Stimulated activated CD8-positive, alpha-beta memory T cell treated with anti-CD3 and anti-CD28 coated beads, Interleukin-7, amount 100 ng/mL, for 1 hour (primary cell): ENCODE measurements at regions not wholly inside any gene's neighbourhood (a gene's known extent, or its start where the extent isn't known, plus 50 kb on each side); places are given as distances from the start of the nearest gene placed in this dataset.
"Not testable (repeated sequence)": the region's sequence is repeated elsewhere in the genome, so short reads cannot be mapped to it uniquely, and the experiment has no call there.

ENCODE experiments used
- DNase-seq, 2 donors: peaks; one replicate each; pipeline ENCODE4 v3.0.0-alpha.2; 2020; ENCODE audit warnings: low read depth in 2 of 2

DNA sequence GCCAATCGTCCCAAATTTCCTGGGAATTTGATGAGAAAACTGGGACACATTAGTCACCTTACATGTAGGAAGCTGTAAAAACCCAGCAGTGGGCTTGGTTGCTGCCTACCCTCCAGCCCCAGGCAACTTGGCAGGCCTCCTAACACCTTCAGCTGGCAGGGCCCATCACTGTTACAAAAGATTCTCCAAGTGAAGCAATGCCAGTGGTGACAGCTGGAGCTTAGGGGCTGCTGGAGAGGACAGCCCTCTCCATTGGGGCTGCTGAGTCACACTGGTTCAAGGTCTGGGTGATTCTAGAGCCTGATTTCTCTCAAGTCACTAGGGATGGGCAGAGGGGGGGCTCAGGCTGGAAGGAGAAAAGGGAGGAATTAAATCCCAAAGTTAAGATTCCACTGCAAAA lies 180.6 kb downstream of the COPRS start:
- DNase-seq = no peak

DNA sequence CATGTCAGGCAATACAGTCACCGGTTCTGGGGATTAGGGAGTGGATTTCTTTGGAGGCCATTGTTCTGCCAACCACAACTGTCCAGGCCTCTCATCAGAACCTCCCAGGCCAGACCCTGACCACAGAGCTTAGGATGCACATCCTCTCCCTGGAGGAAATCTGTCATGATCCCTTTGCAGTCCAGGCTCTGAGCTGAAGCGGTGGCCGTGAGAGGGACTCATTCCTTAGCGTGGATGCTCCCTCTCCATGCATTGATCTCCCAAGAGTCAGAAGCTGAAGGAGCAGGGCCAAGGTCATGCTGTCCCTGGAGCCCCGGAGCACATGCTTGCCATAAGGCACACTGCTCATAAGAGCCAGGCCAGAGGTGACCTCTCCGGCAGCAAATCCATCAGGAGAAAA lies 181.4 kb downstream of the COPRS start:
- DNase-seq = no peak

DNA sequence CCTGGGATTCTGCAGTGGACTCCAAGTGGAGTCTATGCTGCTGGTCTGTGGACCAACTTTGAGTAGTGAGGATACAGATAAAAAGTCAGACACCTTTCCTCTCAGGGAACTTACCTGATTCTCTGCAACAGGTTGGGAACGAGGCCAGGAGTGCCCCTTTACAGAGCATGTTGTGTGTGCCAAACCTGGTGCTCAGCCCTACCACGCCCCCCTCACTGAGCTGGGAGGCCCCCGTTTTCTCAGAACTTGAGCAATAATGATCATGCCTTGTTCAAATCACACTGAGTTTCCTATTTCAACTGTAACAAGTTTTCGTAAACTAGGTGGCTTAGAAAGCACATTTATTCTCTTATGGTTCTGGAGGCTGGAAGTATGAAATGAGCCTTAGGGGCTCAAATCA lies 182.0 kb downstream of the COPRS start:
- no peak for DNase-seq

DNA sequence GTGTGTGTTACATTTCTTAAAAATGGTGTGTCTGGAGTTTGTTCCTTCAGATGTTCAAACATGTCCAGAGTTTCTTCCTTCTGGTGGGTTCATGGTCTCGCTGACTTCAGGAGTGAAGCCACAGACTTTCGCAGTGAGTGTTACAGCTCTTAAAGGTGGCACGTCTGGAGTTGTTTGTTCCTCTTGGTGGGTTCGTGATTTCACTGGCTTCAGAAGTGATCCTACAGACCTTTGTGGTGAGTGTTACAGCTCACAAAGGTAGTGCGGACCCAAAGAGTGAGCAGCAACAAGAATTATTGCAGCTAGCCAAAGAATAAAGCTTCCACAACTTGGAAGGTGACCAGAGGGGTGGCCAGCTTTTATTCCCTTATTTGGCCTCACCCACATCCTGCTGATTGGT lies 183.7 kb downstream of the COPRS start:
- DNase-seq = not testable (repeated sequence)

DNA sequence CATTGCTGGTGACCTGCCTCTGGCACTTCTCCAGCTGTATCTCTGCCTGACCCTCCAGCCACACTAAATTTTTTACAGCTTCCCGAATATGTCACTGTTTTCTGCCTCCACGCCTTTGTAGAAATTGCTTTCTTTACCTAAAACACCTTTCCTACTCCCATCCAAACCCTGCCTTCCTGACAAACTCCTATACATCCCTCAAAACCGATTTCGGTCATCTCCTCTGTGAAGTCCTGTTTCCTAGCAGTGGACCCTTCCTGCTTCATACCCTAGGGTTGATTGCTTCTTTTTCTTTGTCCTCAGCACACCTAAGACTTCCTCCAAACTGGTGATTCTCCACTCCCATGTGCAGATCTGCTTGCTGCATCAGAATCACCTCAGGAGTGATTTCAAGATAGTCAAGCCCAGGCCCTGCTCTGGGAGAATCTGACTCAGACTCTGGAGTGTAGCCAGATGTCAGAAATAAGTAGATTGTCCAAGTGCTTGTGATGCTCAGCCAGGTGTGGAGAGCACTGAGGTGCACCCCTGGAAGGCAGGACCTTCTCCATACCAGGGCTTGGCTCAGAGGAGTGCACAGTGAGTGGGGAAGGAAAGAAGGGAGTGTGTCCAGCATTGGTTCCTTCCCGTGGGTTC lies 184.2 kb downstream of the COPRS start:
- DNase-seq = no peak

DNA sequence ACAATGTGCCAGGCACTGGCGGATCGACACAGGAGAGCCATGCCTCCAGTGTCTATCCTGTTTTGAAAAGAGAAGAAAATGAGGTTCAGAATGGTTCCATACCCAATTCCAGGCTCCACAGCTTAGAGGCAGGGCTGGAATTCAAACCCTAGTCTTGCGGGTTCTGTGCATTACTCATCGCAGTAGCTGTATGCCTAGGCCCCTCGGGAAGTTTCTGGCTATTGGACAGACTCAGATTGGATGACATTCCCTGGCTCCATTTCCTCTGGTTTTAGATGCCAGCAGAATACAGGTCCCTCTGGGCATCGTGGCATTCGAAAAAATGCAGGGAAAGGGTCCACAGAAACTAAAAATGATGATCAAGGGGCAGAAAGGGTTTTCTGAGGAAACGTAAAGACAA lies 184.7 kb downstream of the COPRS start:
- no peak for DNase-seq

DNA sequence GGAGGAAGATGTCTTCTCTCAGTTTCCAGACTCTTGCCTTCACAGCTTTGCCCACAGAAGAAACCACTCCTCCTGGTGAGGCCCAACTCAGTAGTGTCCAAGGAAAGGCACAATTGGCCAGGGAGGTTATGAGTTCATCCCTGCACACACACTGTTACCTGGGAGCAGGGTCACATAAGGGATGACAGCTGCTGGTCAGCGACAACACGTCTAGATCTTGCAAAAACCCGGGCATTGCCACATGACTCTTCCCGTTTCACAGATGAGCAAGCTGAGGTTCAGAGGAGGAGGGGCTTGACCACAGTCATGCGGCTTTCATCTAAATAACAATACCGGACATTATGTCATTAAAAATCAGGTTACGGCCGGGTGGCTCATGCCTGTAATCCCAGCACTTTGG lies 186.0 kb downstream of the COPRS start:
- no peak for DNase-seq

DNA sequence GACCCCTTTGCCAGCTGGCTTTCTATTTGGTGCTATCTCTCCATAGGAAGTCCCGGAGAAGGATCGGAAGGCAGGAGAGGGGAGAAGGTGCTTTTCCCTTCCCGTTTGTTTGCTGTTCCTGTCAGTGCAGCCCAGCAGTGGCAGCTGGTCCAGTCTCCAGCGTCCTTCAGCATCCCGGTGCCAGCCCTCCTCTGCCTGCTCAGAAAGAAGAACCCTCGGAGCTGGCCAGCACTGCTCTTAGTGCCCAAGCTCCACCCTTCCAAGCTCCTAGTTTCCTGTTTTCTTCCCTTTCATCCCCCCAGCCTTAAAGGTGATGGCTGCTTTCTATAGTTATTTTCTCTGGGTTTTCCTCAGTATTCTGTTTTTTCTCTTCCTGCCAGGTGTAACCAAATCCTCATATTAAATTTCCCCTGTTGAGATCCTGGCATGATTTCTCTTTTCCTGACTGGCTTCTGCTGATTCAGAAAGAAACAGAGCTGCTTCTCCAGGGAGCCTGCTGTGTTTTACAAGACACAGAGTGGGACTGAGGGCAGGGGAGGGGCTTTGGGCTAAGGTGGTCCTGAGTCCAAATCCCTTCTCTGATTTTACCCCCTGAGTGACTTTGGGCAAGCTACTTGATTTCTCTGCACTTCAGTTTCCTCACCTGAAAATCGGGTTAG lies 186.8 kb downstream of the COPRS start:
- no peak for DNase-seq

DNA sequence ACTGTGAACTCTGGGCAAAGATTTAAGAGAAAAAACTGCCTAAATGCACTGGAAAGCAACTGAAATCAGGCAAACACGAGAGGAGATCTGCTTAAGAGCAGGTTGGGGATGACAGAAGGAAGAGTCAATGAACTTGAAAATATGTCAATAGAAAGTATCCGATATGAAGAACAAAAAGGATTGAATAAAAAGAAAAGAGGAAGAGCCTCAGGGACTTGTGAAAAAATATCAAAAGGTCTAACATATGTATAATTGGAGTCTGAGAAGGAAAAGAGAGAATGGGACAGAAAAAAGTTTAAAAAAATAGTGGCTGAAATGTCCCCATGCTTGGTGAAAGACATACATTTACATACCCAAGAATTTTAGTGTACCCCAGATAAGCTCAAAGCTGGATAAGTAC lies 195.5 kb downstream of the COPRS start:
- no peak for DNase-seq

DNA sequence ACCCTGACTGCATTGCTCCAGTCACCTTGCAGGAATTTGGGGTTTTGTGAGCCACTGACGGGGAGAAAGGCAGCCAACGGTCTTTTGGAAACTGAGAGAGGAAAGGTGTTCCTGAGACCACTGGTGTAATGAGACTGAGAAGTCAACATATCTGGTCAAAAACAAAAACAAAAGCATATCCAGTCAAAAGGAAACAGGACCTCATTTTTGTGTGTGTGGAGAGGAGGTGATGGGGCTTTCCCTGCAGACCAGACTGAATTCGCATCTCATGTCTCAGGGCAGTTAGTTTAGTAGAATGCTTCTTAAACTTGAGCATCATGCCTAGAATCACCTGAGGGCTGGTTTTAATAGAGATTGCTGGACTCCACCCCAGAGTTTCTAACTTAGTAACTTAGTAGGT lies 198.4 kb downstream of the COPRS start:
- DNase-seq = no peak

DNA sequence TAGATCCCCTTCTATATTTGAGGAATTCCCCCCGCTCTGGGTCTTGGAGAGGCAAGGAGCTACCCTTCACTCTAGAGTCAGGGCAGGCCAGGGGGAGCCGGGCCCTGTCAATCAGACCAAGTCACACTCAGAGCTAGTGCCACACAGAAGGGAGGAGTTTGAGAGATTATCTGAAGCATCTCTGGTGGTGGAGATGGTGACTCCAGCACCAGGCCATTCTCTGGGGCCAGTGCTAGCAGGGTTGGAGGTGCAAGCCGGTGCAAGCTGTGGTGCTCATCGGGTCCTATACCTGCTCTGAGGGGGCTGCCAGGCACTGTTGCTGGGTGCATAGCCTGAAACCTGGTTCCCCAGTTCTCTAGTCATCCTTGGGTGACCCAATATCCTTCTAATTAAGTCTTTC lies 201.2 kb downstream of the COPRS start:
- DNase-seq = no peak

DNA sequence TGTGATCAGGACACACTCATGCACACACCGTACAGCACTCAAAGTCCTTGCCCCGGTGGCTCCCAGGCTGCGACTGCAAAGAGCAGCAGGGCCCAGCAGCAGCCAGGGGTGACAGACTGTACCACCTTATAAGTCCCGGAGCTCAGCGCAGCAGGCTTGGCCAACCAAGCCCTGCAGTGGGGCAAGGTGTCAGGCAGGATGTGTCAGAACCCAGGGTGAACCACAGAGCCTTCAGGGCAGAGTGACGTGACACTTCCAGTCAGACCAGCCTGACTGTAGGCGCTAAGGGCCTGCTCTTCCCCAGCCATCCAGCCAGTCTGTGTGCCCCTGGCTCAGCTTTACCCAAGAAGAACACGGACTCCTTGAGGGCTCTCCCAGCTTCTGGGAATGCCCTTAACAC lies 204.1 kb downstream of the COPRS start:
- peak in 1 of 2 donors; percentile 22 for DNase-seq

DNA sequence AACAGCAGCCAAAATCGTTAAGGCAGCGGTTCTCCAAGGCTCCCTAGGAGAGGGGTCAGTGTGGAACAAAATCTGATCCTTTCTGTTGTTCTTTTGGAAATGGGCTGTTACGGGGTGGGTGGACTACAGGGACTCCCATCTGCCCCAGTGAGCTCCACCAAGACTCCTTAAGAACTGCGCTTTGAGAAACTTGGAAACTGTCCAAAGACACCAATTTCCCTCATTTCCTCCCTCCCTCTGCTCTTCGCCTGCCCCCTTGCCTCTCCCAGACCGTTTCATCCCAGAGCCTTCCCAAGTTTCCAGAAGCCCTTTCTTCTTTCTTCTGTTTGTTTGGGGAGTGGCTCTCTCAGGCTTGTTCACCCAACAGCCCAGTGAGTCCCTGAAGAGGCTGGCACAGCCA lies 205.4 kb downstream of the COPRS start:
- no peak for DNase-seq

DNA sequence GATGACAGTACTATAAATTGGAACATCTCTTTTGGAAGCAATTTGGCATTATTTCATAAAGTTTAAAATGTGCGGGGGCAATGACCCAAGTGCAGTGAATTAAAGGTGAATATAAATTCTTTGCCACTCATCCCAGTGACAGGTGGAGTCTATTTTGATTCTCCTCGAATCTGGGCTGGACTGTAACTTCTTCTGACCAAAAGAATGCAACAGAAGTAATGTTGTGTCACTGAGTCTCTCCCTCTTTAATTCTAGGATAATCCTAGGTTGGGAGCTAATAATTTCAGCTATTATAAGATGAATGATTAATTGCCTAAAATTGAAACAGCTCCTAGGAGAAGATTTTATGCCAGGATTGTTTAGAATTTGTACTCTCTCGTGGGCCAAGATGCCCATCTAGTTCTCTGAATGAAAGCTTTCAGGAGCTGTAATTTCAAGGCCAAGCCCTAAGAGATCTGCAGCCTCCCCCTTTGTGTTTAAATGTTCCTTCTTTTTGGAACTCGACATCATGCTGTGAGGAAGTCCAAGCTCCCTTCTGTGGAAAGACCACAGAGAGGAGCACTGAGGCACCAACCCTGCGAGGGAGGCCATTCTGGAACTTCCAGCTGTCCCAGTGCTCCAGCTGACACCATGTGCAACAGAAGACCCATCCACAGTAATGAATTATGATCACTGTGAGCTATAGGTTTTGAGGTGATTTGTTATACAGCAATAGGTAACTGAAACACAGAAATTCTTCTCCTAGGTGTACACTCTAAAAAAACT lies 208.1 kb downstream of the COPRS start:
- DNase-seq = no peak

DNA sequence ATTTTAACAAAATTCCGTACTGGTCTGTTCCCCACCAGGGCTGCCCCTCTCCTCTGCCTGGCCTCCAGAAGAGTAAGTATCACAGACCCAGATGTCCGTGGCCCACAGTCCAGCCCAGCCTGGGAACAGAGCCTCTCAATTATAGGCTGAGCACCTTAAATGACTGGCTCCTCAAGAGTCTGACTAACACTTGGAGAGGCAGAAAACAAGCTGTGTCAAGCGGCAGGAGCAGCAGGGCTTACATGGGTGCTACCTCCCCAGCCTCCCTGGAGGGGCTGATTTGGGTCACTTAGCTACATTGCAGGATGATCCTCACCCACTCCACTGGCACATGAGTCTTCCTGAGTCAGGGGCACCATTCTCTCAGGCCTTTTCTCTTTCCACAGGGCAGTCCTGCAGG lies 209.7 kb downstream of the COPRS start:
- DNase-seq = no peak

DNA sequence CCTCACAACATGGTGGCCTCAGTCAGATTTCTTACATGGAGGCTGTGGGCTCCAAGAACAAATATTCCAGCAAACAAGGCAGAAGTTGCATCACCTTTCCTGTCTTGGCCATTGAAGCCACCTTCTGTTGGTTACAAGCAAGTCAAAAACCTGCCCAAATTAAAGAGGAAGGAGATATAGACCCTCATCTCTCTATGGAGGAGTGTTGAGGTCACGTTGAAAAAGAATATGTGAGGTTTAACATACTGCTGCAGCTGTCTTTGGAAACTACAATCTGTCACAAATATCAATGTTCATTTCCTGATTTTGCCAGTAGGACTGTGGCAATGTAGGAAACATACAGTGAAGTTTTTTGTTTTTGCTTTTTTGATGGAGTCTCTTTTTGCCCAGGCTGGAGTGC lies 211.4 kb downstream of the COPRS start:
- DNase-seq = no peak

DNA sequence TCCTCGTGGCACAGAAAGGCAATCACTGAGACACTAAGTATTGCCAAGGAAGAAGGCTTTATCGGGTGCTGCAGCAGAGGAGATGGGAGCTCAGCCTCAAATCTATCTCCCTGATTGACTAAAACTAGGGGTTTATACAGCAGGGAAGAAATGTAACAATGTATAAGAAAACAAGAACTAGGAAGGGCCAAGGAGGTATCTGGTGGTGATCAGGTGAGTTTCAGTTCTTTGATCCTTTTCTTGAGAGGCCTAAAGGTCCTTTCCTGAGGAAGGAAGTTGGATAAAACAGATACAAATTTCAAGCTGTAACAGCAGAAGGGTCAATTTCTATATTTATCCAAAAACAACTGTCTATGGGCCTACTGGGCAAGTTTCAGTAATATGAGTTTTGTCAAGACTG lies 212.4 kb downstream of the COPRS start:
- no peak for DNase-seq

DNA sequence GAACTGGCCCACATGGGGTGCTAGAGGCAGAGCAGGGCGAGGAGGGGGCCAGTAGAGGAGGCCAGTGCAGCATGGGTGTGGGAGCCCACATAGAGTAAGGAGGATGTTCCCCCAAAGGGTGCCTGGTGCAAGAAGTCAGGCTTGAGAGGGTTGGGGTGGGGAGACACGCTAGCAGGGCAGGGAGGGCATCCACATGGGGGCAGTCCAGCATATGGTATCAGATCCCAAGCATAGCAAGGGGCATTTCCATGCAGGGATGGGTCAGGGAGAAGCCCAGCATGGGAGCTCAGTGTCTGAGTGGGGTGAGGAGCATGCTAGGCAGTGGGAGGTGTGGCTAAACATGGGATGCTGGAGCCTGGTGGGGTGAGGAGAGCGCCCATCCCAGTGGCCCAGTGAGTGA lies 213.7 kb downstream of the COPRS start:
- no peak for DNase-seq

DNA sequence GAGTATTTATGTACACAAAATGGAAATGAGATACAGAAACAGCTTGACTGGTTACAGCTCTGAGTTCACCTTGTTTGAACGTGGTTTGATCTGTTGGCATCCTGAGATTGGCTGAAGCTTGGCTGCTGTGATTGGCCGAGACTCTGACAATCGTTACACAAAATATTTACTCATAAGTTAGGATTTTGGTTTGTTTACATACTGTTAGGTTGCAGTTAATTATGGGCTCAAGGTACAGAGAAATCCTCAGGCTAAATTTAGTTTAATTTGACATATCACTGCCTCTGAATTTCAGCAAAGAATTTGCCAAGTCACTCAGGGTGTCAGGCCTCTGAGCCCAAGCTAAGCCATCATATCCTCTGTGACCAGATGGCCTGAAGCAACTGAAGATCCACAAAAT lies 227.3 kb downstream of the COPRS start:
- no peak for DNase-seq

DNA sequence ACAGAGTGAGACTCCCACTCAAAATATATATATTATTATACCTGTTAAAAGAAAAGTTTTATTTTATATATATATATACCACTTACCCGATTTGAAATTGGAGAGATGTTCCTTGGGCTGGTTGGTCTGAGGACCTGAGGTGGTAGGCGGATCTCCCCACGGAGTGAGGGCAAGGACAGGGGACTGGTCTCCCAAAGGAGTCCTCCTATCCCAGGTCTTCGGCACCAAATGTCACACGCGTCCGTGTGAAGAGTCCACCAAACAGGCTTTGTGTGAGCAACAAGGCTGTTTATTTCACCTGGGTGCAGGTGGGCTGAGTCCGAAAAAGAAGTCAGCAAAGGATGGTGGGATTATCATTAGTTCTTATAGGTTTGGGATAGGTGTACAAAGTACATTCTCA lies 228.2 kb downstream of the COPRS start:
- DNase-seq = not testable (repeated sequence)

DNA sequence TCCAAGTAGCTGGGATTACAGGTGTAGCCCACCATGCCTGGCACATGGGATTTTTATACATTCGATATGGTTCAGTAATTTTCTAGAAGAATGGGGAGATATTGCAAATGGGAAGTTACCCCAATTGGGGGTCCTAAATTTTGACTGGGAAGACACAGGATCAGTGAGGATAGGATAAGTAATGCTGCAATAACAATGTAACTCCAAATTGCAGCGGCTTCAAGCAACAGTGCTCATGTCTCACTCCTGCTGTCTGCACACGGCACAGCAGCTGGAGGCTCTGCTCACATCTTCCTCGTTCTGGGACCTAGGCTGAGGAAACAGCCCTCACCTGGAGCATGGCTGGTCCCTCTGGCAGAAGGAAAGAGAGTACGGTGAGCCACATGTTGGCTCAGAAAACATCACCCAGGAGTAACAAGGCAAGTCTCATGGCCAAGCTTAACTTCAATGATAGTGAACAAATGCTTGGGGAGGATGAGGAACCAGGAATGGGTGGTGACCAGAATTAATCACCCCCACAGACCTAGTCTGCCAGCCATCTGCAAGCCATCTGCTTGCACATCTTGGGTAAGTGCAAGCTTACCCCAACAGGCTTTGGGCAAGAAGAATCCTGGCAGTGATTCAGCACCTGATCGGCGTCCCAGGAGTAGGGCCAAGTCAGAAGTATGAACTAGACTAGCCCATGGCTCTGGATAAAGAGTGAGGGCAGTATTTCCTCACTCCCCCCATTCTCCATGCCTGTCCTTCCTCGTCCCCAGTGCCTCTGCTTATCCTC lies 229.2 kb downstream of the COPRS start:
- no peak for DNase-seq

DNA sequence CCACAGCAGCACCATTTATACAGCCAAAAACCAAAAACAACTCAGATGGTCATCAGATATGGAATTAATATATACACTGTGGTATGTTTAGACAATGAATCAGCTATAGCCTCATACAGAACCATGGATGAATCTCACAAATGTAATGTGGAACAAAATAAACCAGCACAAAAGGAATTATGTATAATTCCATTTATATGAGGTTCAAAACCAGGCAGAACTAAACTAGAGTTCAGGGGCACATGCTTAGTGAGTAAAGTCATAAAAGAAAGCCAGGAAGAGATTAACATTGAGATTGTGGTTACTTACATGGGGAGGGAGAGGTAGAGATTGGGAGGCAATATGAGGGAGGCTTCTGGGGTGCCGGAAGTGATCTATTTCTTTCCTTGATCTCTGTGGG lies 231.1 kb downstream of the COPRS start:
- DNase-seq = no peak

DNA sequence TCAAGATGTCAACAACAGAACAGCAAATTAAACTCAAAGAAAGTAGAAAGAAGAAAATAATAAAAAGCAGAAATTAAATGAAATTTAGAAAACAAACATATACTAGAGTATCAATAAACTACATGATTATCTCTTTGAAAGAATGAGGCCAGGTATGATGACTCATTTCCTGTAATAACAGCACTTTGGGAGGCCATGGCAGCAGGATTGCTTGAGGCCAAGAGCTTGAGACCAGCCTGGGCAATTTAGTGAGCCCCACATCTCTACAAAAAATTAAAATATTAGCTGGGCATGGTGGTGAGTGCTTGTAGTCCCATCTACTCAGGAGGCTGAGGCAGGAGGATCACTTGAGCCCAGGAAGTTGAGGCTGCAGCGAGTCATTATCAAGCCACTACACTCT lies 232.5 kb downstream of the RAB11FIP4 start:
- no peak for DNase-seq
